Umbilical cord (tissue), 1 donor: ENCODE measurements at regions not wholly inside any gene's neighbourhood (a gene's known extent, or its start where the extent isn't known, plus 50 kb on each side); places are given as distances from the start of the nearest gene placed in this dataset.
"Not testable (repeated sequence)": the region's sequence is repeated elsewhere in the genome, so short reads cannot be mapped to it uniquely, and the experiment has no call there.

Source experiments
- DNase-seq: peaks from one replicate; pipeline ENCODE4 v3.0.0-alpha.2; 2015; ENCODE audit warnings: low spot score

GRCh38 chr4:13678186-13678924 is 50.8 kb upstream of the BOD1L1 start:
- no peak for DNase-seq

GRCh38 chr4:13681570-13681969 is 54.0 kb upstream of the BOD1L1 start:
- DNase-seq, result no peak

- no peak for DNase-seq
Observed at GRCh38 chr4:13694256-13694655, 66.7 kb upstream of the BOD1L1 start.

- DNase-seq, result no peak
Observed at GRCh38 chr4:13698296-13698695, 70.8 kb upstream of the BOD1L1 start.

DNA sequence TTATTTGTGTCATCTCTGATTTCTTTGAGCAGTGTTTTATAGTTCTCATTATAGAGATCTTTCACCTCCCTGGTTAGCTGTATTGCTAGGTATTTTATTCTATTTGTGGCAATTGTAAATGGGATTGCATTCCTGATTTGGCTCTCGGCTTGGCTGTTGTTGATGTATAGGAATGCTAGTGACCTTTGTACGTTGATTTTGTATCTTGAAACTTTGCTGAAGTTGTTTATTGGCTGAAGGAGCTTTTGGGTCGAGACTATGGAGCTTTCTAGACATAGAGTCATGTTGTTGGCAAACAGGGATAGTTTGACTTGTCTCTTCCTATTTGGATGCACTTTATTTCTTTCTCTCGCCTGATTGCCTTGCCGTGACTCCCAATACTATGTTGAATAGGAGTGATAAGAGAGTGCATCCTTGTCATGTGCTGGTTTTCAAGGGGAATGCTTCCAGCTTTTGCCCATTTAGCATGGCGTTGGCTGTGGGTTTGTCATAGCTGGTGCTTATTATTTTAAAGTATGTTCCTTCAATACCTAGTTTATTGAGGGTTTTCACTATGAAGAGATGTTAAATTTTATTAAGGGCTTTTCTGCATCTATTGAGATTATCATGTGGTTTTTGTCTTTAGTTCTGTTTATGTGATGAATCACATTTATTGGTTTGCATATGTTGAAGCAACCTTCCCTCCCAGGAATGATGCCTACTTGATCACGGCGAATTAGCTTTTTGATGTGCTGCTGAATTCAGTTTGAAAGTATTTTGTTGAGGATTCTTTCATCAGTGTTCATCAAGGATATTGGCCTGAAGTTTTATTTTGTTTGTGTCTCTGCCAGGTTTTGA is 72.7 kb upstream of the BOD1L1 start:
- DNase-seq, result no peak

DNA sequence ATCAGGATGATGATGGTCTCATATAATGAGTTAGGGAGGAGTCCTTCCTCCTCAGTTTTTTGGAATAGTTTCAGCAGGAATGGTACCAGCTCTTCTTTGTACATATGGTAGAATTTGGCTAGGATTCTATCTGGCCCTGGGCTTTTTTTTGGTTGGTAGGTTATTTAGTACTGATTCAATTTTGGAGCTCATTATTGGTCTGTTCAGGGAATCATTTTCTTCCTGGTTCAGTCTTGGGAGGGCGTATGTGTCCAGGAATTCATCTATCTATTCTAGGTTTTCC is 73.3 kb upstream of the BOD1L1 start:
- DNase-seq, result not testable (repeated sequence)

DNA sequence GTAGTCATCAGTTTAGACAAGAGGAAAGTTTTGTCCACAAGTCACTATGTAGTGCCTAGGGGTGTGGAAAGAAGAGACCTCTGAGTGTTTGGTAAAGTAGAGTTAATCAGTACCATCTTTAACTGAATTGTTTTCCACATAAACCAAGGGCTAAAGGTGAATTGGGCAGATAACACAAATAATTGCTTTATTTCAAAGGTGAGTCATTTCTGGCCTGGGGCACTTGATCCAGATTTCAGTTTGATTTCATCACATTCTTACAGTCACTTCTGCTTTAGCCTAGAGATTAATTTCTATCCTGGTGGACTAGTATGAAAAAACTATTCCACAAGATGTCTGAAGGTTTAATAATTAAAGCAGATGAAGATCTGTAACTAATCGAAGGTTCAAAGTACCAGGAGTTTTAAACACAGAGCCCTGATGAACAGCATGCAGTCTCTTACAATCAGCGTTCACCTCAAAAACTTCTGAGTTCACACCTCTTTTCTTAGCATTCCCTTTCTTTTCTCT is 74.5 kb upstream of the BOD1L1 start:
- no peak for DNase-seq

DNA sequence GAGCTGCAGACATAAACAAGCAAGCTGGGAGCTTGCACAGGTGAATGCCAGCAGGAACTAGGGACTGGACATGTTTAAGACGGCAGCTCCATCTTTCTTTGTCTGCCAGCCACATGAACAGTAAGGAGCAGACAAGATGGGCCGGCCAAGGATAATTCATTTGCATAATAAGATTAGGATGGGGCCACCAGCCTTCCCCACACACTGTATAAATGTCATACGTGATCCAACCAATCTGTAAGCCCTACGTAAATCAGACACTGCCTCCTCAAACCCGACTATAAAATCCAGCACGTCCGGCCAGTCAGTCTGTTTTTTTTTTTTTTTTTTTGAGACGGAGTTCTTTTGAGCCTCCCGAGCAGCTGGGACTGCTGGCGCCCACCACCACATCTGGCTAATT is 75.6 kb upstream of the BOD1L1 start:
- DNase-seq, result no peak

DNA sequence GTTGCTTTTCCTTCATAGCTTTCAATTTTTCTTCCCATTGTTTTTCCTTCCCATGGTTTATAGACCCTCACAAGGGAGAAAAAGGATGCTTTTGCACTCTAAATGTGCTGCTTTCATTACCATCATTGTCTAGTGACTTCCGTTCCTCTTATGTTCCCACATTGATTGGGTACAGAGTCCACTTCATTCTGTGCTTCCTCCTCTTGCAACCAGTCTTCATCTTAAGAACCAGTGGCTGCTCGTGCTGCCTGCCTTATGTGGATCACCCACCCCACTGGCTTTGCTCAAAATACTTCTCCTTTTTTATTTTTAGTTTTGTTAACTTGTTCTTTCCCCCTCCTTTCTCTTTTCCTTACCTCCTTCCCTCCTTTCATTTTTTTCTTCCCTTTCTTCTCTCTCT is 76.5 kb upstream of the BOD1L1 start:
- DNase-seq, result no peak

GRCh38 chr4:13704761-13705160 is 77.2 kb upstream of the BOD1L1 start:
- DNase-seq, result peak; percentile 46

- no peak for DNase-seq
Observed at GRCh38 chr4:13705521-13706041, 78.1 kb upstream of the BOD1L1 start.

- DNase-seq, result peak; percentile 8
Observed at GRCh38 chr4:13706120-13706519, 78.6 kb upstream of the BOD1L1 start.

DNA sequence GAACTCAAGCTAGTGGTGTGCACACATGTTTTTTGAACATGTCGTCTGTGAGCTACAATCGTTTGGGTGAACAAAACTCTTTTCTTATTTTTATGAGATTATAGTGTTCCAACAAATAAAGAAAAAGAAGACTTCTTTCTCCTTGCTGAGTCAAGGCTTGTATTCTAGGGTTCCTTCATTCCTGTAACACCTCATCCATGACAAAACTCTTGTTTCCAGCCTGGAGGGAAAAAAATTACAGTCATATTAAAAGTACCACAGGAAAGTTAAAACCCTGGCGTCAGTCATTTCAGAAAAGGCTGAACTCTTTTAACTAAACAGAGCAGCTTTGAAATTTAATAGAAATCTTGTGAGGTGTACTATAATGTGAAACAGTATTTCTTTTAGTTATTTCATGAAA is 79.2 kb upstream of the BOD1L1 start:
- no peak for DNase-seq

- no peak for DNase-seq
Observed at GRCh38 chr4:13710246-13710885, 82.8 kb upstream of the BOD1L1 start.

DNA sequence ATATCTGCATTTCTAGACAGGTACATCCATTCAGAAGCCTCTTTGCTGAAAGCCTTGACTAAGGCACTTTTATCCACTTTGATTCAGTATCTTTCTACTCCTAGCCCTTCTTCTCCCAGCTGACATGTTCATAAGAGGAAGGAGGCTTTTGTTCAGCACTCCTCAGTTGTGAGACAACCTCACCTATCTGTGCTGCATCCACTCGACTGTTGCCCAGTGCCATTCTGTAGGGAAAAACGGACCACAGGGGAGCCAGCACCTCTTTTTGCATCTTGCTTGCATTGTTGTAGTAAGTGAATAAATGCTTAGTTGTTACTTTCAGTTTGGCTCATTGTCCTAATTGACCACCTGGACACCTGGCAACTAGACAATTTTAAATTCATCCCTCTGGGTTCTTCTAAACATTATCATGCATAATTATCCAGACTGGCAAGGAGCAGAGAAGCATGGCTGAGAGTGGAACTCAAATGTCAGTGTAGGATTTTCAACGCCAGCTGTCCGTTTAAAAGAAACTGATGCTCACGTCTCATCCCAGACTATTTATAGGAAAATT is 83.8 kb upstream of the BOD1L1 start:
- no peak for DNase-seq

DNA sequence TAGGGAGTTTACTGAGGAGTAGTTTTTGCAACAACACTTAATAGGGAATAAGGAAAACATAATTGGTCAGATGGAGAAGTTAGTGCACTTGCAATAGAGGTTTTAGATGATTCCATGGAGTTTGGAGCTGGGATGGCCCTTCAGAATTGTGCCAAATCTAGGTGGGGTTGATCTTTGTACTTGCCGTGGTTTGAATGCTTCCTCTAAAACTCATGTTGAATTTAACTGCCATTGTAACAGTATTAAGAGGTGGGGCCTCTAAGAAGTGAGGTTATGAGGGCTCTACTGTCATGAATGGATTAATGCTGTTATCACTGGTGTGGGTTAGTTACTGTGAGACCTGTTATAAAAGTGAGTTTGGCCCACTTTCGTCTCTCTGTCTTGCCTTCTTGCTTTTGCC is 94.4 kb upstream of the BOD1L1 start:
- DNase-seq, result no peak

DNA sequence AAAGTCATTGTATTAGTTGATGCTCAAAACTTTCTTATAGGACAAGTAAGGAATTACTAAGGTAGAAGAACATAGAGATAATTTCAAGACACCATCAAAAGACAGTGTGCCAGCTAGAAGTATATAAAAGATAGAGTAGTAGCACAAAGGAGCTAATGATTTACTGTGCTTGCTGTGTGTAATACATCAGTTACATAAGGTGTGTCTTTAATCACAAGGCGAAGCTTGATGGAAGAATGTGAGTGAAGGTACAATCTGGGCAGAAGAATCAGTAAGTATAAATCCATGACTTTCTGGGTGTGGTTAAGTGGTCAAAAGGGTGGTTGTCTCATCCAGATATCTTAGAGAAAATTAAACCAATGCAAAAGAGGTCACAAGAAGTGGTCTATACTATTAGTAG is 95.1 kb upstream of the BOD1L1 start:
- DNase-seq, result no peak

- DNase-seq, result no peak
Observed at GRCh38 chr4:13728761-13729160, 101.2 kb upstream of the BOD1L1 start.

- DNase-seq, result no peak
Observed at GRCh38 chr4:13731019-13731418, 103.5 kb upstream of the BOD1L1 start.

DNA sequence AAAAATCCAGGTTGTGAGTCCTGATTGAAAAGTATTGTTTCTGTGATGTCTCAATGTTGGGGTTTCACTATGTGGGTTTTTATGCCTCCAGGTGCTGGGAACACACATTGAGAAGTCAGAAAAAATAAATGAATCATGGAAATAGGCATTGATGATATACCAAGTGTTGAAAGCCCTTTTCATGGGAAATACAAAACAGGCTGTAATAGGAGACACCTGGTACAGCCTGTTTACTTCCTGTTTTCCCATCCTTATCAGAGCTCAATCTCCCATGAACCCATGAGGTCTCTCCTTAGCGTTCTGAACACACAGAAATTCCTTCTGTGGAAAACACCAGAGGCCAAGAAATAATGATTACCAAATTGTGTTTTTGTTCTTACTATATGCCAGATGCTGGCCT is 106.3 kb upstream of the BOD1L1 start:
- DNase-seq, result no peak

GRCh38 chr4:13750594-13750993 is 123.1 kb upstream of the BOD1L1 start:
- DNase-seq, result no peak

DNA sequence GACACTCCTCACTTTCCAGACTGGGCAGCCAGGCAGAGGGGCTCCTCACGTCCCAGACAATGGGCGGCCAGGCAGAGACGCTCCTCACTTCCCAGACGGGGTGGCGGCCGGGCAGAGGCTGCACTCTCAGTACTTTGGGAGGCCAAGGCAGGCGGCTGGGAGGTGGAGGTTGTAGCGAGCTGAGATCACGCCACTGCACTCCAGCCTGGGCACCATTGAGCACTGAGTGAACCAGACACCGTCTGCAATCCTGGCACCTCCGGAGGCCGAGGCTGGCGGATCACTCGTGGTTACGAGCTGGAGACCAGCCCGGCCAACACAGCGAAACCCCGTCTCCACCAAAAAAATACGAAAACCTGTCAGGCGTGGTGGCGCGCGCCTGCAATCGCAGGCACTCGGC is 134.1 kb upstream of the BOD1L1 start:
- not testable (repeated sequence) for DNase-seq
